NCI-H187 (cell line): ENCODE measurements at regions not wholly inside any gene's neighbourhood (a gene's known extent, or its start where the extent isn't known, plus 50 kb on each side); places are given as distances from the start of the nearest gene placed in this dataset.

Source experiments
- DNase-seq, 2 experiments: peaks; one replicate each; lab custom pipeline; 2025; lab: John Stamatoyannopoulos, UW

GRCh38 chr12:29879606-29880308 lies 96.0 kb upstream of the TMTC1 start:
- no peak for DNase-seq

GRCh38 chr12:29869946-29870345 lies 86.2 kb upstream of the TMTC1 start:
- DNase-seq = no peak

- DNase-seq = no peak
Observed at GRCh38 chr12:29867823-29868222, 84.1 kb upstream of the TMTC1 start.

GRCh38 chr12:29863665-29864064 lies 79.9 kb upstream of the TMTC1 start:
- DNase-seq = no peak

GRCh38 chr12:29858270-29858786 lies 74.6 kb upstream of the TMTC1 start:
- no peak for DNase-seq

- DNase-seq = no peak
Observed at GRCh38 chr12:29847246-29847645, 63.5 kb upstream of the TMTC1 start.

- DNase-seq = no peak
Observed at GRCh38 chr12:29844667-29845066, 60.9 kb upstream of the TMTC1 start.

GRCh38 chr12:29843036-29843435 lies 59.3 kb upstream of the TMTC1 start:
- no peak for DNase-seq

GRCh38 chr12:29838768-29839167 lies 55.0 kb upstream of the TMTC1 start:
- DNase-seq = no peak
